Fibroblast of skin of left quadriceps (primary cell): ENCODE measurements at regions not wholly inside any gene's neighbourhood (a gene's known extent, or its start where the extent isn't known, plus 50 kb on each side); places are given as distances from the start of the nearest gene placed in this dataset.
"Not testable (repeated sequence)": the region's sequence is repeated elsewhere in the genome, so short reads cannot be mapped to it uniquely, and the experiment has no call there.

Source experiments
- DNase-seq, 2 experiments: peaks; one replicate each; pipeline ENCODE4 v3.0.0-alpha.2; 2013; ENCODE audit warnings: low read depth in 2 of 2

DNA sequence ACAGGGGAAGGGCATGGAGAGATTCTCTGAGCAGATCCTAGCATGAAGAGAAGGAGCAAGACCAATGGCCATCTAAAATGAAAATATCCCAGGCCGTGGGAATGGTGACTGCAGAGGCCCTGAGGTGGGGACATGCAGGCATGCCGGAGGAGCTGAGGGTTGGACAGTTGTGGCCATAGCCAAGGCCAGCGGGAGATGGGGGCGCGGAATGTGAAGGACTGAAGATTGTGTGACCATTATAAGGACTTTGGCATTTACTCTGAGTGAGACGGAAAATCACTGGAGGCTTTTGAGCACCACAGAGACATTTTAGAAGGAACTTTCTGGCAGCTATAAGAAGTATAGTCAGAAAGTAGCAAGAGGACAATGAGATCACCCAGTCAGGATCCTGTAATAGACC, 341.1 kb downstream of the SFMBT2 start:
- no peak for DNase-seq

- DNase-seq: no peak
Observed at GRCh38 chr10:7056216-7056615, 354.6 kb downstream of the SFMBT2 start.

- DNase-seq: no peak
Observed at GRCh38 chr10:7054915-7055314, 355.9 kb downstream of the SFMBT2 start.

DNA sequence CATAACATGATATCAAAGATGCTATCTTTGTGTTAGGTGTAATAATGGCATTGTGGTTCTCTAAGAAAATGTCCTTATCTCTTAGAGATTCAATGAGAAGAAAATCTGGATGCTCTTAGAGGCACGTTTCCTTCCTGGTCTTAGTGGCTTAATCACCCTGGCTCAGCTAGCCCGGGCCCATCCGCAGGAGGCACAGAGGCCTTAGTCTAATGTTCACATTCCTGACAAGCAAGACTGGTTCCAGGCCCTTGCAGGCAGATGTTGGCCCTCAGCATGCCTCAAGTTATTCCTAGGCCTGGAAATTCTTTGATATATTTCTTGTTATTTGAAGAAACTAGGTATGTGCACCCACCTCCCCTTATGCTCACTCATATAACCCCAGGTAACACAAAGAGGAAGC, 357.6 kb downstream of the SFMBT2 start:
- DNase-seq: no peak

DNA sequence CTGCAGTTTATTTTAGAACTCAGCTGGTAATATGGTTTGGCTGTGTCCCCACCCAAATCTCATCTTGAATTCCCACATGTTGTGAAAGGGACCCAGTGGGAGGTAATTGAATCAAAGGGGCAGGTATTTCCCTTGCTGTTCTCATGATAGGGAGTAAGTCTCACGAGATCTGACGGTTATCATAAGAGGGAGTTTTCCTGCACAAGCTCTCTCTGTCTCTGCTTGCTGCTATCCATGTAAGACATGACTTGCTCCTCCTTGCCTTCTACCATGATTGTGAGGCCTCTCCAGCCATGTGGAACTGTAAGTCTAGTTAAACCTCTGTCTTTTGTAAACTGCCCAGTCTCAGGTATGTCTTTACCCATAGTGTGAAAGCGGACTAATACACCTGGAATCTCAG, 360.8 kb downstream of the SFMBT2 start:
- not testable (repeated sequence) for DNase-seq

DNA sequence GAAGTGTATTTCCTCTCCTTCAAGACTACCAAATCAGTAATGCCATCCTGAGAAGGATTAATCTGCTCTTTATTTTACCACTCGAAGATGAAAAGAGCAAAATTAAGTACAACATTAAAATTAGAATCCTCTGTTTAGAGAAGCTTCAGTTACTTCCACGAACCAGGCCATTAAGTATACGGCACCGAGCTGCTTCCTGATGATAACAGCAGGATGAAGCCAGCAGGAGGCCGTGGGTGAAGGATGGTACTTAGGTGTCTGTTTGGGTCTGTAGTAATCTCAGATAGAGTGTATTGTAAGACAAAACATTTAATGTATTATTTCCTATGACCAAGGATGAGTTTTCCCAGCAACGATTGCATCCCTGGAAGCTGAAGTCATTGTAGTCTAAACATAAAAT, 362.8 kb downstream of the SFMBT2 start:
- DNase-seq: no peak

DNA sequence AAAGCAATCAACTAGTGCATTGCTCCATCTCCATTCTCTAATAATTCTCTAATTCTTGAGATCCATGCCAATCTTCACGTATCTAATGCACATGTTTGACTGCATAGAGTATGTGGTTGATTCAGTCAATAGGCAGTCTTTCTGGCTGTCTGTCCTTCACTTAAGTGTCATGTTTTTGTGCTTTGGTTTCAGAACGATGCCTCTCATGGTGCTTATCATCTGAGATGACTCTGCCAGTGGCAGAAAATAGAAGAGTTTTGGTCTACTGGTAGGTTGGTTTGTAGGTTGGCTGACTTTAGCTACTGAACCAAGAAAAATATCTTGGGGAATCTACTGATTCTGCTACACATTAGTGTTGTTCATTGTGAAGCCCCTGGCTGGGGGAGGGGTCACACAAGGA, 364.2 kb downstream of the SFMBT2 start:
- no peak for DNase-seq

- no peak for DNase-seq
Observed at GRCh38 chr10:7045891-7046599, 364.8 kb downstream of the SFMBT2 start.

- no peak for DNase-seq
Observed at GRCh38 chr10:7043055-7043653, 367.7 kb downstream of the SFMBT2 start.

DNA sequence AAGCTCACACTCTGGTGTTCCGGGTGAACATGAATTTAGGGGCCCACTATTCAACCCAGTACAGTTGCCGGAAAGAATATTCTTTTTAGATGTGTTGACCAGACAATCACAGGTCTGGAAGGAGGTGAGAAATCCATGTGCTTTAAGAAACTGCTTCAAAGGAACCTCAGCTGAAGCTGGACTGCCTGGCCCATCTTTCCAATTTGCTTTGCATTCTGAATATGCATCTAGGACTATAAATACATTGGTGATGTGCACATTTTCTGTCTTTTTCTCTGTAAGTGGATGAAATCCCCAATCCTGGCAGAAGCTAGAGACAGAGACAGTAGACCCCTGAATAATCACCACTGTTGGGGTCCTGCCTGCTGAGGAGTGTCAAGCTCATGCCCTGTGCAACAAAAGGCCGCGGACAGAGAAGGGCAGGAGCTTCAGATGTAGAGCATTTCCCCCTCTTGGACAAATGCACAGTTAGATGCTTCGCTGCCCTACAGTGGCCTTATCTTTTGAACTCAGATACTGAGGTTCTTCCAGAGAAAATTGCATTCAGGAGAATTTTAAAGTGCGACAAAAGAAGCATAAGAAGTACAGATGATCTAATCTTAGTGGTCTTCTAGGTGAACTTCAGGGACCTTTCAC, 368.3 kb downstream of the SFMBT2 start:
- no peak for DNase-seq

DNA sequence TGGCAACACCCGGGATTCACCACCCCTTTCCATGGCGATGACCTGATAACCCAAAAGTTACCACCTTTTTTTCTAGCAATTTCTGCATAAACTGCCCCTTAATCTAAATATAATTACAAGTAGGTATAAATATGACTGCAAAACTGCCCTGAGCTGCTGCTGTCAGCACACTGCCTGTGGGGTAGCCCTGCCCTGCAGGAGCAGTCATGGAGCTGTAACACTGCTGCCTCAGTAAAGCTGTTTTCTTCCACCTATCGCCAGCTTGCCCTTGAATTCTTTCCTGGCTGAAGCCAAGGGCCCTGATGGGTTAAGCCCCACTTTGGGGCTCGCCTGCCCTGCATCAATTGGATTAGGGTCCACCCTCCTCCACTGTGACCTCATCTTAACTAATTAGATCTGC, 368.8 kb downstream of the SFMBT2 start:
- DNase-seq: no peak

- no peak for DNase-seq
Observed at GRCh38 chr10:7040681-7041080, 370.2 kb downstream of the SFMBT2 start.

DNA sequence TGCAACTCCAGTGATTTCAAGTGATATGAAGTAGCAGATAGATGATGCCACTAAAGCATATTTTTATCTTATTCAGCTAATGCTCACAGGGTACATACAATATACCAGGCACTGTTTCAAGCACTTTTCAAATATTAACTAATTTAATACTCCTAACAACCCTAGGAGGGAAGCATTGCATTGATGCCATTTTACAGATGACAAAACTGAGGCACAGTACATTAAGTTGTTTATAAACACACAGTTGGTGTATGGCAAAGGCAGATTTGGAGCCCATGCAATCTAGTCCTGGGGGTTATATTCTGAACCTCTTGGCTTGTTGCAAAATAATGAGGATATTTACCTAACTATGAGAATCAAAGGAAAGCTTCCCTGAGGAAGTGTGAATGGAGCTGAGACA, 371.0 kb downstream of the SFMBT2 start:
- no peak for DNase-seq

DNA sequence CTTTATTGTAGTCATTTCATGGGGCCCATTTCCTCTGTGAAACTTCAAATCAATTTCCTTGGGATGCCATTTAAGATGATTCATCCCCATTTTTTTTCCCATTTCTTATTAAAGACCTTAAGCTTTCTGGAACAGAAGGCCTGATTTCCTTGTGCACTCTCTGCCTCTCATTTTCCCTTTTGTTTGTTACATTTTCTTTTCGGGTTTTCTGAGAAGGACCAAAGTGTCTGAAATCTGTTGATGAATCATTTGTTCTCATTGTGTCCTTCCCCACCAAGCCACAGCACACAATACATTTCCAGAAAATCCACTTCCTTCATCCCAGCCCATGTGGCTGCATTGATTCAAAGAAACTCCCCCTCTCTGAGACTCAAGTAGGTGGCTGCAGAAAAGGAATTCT, 372.4 kb downstream of the SFMBT2 start:
- no peak for DNase-seq

- DNase-seq: not testable (repeated sequence)
Observed at GRCh38 chr10:7037434-7037833, 373.4 kb downstream of the SFMBT2 start.

DNA sequence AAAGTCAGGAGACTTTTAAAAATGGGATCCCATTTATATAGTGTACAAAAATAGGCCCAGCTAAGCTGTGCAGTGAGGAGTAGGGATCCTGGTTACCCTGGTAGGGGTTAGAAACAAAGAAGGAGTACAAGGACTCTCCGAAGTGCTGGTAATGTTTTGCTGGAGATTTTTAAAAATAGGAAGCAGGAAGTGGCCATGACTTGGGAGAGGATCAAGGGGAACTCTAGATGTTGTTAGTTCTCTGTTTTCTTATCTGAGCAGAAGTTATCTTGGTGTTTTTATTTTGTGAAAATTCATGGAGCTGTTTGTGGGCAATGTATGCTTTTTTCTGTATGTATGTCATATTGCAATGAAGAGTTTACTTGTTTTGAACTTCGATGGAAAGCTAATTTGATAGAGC, 373.9 kb downstream of the SFMBT2 start:
- no peak for DNase-seq

DNA sequence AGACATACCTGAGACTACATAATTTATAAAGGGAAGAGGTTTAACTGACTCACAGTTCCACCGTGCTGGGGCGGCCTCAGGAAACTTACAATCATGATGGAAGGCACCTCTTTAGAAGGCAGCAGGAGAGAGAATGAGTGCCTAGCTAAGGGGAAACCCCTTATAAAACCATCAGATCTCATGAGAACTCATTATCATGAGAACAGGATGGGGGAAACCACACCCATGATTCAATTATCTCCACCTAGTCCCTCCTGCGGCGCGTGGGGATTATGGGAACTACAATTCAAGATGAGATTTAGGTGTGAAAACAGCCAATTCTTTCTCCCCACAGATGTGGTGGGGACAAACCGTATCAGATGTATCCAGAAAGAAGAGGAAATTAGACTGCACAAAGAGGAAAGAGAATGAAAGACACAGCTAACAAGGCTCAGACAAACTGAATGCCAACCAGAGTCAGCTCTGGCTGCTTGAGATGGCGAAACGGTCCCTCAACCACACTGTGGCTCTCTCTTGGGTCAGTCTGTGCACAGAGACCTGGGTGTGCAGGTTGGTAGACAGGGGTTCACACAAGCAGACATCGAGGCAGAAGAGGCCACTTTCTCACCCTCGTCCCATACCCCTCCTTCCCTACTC, 375.6 kb downstream of the SFMBT2 start:
- no peak for DNase-seq

DNA sequence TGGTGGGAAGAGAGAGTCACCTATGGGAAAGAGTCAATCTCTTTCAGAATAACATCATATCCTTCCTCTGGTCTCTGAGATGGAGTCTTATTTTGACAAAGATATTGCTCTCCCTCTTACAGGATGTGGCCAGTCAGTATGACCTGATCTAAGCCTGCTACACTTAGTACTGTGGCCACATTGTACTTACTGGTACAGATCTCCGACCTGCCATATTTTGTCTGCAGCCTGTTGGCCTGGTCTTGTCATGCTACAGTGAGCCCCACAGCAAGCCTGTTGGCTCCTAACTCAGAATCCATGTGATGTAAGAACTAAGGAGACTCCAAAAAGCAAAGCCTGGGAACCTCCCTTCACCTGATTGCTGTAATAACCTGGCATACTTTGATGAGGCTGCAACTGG, 377.8 kb downstream of the SFMBT2 start:
- DNase-seq: no peak

GRCh38 chr10:7030134-7030855, 380.5 kb downstream of the SFMBT2 start:
- no peak for DNase-seq

DNA sequence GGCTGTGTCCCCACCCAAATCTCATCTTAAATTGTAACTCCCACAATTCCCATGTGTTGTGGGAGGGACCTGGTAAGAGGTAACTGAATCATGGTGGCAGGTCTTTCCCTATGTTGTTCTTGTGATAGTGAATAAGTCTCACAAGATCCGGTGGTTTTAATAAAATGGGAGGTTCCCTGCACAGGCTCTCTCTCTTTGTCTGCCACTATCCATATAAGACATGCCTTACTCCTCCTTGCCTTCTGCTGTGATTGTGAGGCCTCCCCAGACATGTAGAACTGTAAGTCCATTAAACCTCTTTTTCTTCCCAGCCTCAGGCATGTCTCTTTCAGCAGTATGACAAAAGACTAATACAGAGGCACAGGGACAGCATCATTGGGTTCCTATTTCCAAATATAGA, 381.2 kb downstream of the SFMBT2 start:
- no peak for DNase-seq

GRCh38 chr10:7028809-7029166, 382.0 kb downstream of the SFMBT2 start:
- DNase-seq: no peak
